OCI-LY3 (cell line): ENCODE measurements at regions not wholly inside any gene's neighbourhood (a gene's known extent, or its start where the extent isn't known, plus 50 kb on each side); places are given as distances from the start of the nearest gene placed in this dataset.

Source experiments
- H2AFZ ChIP-seq: fragments of 200-600, 300-600 bp; shearing (Covaris generic); 2 replicates; pipeline ENCODE4 v1.6.0; 2014; ENCODE audit warnings: antibody characterized with exemption, low read depth, low read length
- H3K27ac ChIP-seq: fragments of 200-600, 300-600 bp; sonication (generic); 2 replicates; pipeline ENCODE4 v1.5.1; 2014; ENCODE audit warnings: mild to moderate bottlenecking, low read length, moderate library complexity, mixed read lengths
- H3K27me3 ChIP-seq: fragments of 200-600, 300-600 bp; sonication (generic); 2 replicates; pipeline ENCODE4 v1.6.1; 2014; ENCODE audit warnings: low read depth, low read length, mixed read lengths
- H3K36me3 ChIP-seq: fragments of 200-600, 300-600 bp; sonication (generic); replicated peaks from 2 replicates; pipeline ENCODE3; 2014; ENCODE audit warnings: low read depth, low read length, mixed read lengths
- H3K4me1 ChIP-seq: fragments of 300-600, 200-600 bp; sonication (generic); 2 replicates; pipeline ENCODE4 v1.6.1; 2014; ENCODE audit warnings: low read length, mixed read lengths
- H3K4me2 ChIP-seq: fragments of 200-600, 300-600 bp; sonication (generic); 2 replicates; pipeline ENCODE4 v1.6.1; 2014; ENCODE audit warnings: low read length, mixed read lengths
- H3K4me3 ChIP-seq: fragments of 300-600, 200-600 bp; sonication (generic); 2 replicates; pipeline ENCODE4 v1.5.1; 2014; ENCODE audit warnings: antibody characterized with exemption, mild to moderate bottlenecking, low read length, moderate library complexity
- H3K79me2 ChIP-seq: fragments of 300-600, 200-600 bp; shearing (Covaris generic); 2 replicates; pipeline ENCODE4 v1.6.1; 2014; ENCODE audit warnings: mild to moderate bottlenecking, low read length, mixed read lengths
- H3K9ac ChIP-seq: fragments of 300-600, 200-600 bp; shearing (Covaris generic); 2 replicates; pipeline ENCODE4 v1.6.0; 2014; ENCODE audit warnings: mild to moderate bottlenecking, low read length, moderate library complexity
- H3K9me3 ChIP-seq: fragments of 200-600, 300-600 bp; shearing (Covaris generic); 2 replicates; pipeline ENCODE4 v1.6.1; 2014; ENCODE audit warnings: low read length, mixed read lengths; ENCODE audit not compliant: insufficient read depth
- H4K20me1 ChIP-seq: fragments of 200-600, 300-600 bp; sonication (generic); 2 replicates; pipeline ENCODE4 v1.6.1; 2016; ENCODE audit warnings: low read length, mixed read lengths; ENCODE audit not compliant: insufficient read depth
- EZH2phosphoT487 ChIP-seq: fragments of 200-600 bp; shearing (Covaris generic); IDR thresholded peaks from 2 replicates; pipeline ENCODE4 v1.6.1; 2018; ENCODE audit warnings: antibody characterized with exemption, mixed run types, low read depth
- TF ChIP-seq, protein P1 (sequence below): fragments of 200-600, 300-600 bp; sonication (generic); IDR thresholded peaks from 2 replicates; pipeline ENCODE4 v1.5.1; 2014; ENCODE audit warnings: antibody characterized with exemption, low read length, low read depth

DNA sequence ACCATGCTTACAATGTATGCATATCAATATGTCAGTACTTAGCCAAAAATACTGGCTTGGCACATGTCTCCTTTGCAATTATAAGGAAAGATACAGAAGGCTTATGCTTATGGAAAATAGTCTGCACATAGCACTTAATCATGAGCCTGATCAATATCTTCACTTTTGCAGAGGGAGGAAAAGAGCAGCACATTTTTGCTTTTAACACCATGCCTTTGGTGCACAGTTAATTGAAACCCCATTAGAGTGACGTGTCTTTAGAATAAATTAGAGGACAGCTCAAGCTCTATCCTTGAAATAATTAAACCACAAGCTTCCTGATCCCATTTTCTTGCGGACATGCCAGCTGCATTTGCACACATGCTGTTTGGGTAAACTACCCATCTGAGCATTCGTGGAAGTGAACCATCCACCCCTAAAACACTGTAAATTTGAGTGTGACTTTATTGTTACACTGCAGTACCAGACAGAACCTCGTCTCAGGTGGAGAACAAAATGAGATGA lies 839.9 kb upstream of the MGAT4C start:
- Histone ChIP-seq H3K4me1 (no peaks in the 10 kb centered on the region), H3K9ac (no peak overlapping the region), H3K9me3 (no peaks in the 10 kb centered on the region), H3K36me3 (no peaks in the 10 kb centered on the region), H3K4me2 (no peak overlapping the region), H3K27me3 (no peaks in the 10 kb centered on the region), H4K20me1 (no peaks in the 10 kb centered on the region), H3K27ac (no peak overlapping the region), H3K79me2 (no peaks in the 10 kb centered on the region), H3K4me3 (no peak overlapping the region), H2AFZ (no peak overlapping the region)
- no peak for TF ChIP-seq EZH2phosphoT487
- TF ChIP-seq, protein P1, sequence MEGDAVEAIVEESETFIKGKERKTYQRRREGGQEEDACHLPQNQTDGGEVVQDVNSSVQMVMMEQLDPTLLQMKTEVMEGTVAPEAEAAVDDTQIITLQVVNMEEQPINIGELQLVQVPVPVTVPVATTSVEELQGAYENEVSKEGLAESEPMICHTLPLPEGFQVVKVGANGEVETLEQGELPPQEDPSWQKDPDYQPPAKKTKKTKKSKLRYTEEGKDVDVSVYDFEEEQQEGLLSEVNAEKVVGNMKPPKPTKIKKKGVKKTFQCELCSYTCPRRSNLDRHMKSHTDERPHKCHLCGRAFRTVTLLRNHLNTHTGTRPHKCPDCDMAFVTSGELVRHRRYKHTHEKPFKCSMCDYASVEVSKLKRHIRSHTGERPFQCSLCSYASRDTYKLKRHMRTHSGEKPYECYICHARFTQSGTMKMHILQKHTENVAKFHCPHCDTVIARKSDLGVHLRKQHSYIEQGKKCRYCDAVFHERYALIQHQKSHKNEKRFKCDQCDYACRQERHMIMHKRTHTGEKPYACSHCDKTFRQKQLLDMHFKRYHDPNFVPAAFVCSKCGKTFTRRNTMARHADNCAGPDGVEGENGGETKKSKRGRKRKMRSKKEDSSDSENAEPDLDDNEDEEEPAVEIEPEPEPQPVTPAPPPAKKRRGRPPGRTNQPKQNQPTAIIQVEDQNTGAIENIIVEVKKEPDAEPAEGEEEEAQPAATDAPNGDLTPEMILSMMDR: no peak

DNA sequence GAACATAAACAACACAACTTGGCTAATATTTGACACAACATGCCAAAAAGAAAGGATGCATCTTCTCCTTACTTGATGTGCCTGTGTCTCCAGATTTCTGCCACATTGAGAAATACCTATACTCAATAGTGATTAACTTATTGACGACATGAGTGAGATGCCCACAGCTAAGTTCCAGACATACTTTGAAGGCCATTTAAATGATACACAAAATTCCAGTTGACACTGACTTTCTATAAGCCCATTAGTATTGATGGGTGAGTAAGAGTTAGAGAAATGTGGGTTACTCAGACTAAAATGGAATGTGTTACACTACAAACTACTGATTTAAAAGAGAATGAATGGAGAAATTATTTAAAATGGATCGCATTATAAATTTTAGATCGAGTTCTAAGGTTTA lies 838.2 kb upstream of the MGAT4C start:
- TF ChIP-seq EZH2phosphoT487: no peak
- TF ChIP-seq, protein P1: no peak
- Histone ChIP-seq H3K4me2 (no peak overlapping the region), H3K79me2 (no peaks in the 10 kb centered on the region), H2AFZ (no peak overlapping the region), H3K27me3 (no peaks in the 10 kb centered on the region), H3K9ac (no peak overlapping the region), H3K9me3 (no peaks in the 10 kb centered on the region), H4K20me1 (no peaks in the 10 kb centered on the region), H3K4me1 (no peaks in the 10 kb centered on the region), H3K36me3 (no peaks in the 10 kb centered on the region), H3K4me3 (no peak overlapping the region), H3K27ac (no peak overlapping the region)

GRCh38 chr12:87092421-87092820 lies 836.2 kb upstream of the MGAT4C start:
- Histone ChIP-seq H3K27ac (no peak overlapping the region), H4K20me1 (no peaks in the 10 kb centered on the region), H3K36me3 (no peaks in the 10 kb centered on the region), H3K4me2 (no peak overlapping the region), H3K9ac (no peak overlapping the region), H3K4me3 (no peak overlapping the region), H3K27me3 (no peaks in the 10 kb centered on the region), H3K9me3 (no peaks in the 10 kb centered on the region), H2AFZ (no peak overlapping the region), H3K4me1 (no peaks in the 10 kb centered on the region), H3K79me2 (no peaks in the 10 kb centered on the region)
- TF ChIP-seq, protein P1: no peak
- TF ChIP-seq EZH2phosphoT487: no peak

DNA sequence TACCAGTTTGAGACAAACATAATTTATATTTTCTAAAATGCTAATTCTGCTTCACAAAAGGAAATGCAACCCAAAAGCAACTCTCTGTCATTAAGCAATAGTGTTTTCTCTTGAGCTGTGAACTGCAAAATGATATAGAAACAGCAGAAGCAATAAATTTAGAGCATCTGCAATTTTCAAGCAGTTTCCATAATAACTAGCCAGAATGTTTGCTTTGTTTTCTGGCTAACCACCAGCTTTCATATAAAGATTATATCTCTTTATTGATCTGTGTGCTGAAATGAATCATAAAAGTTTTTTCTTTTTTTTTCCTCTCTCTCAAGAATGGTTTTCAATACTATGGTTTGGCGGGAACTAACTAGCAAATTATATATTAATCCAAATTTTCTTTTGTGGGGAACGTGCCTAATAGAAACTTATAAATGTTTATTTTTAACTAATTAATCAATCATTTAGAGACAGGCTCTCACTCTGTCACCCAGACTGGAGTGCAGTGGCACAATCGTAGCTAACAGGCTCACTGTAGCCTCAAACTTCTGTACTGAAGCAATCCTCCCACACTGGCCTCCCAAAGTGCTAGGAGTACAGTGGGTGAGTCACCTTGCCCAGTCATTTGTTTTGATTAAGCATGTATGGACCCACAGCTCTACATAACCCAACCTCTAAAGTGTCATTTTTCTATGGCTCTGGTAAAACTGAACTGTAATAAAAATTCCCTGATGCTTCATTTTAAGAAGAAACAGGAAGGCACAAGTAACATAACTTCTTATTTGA lies 830.1 kb upstream of the MGAT4C start:
- H3K9me3 ChIP-seq: no peaks in the 10 kb centered on the region
- TF ChIP-seq, protein P1: no peak
- TF ChIP-seq EZH2phosphoT487: no peak
- no peaks in the 10 kb centered on the region for H3K36me3 ChIP-seq
- H4K20me1 ChIP-seq: no peaks in the 10 kb centered on the region
- no peak overlapping the region for H3K4me2 ChIP-seq
- no peak overlapping the region for H3K9ac ChIP-seq
- no peak overlapping the region for H3K27ac ChIP-seq
- H3K4me1 ChIP-seq: no peaks in the 10 kb centered on the region
- no peak overlapping the region for H3K4me3 ChIP-seq
- H2AFZ ChIP-seq: no peak overlapping the region
- no peaks in the 10 kb centered on the region for H3K79me2 ChIP-seq
- H3K27me3 ChIP-seq: no peaks in the 10 kb centered on the region
